Epithelial cell of esophagus (primary cell): ENCODE measurements at regions not wholly inside any gene's neighbourhood (a gene's known extent, or its start where the extent isn't known, plus 50 kb on each side); places are given as distances from the start of the nearest gene placed in this dataset.

Source experiments
- DNase-seq: peaks from one replicate; pipeline ENCODE4 v3.0.0; 2010; ENCODE audit warnings: low read depth
- H3K4me3 ChIP-seq: 2 replicates; pipeline ENCODE4 v1.5.1; 2011; ENCODE audit warnings: mild to moderate bottlenecking, low read length, control low read depth
- CTCF ChIP-seq: IDR thresholded peaks from 2 replicates; pipeline ENCODE4 v1.5.1; 2011; ENCODE audit warnings: low read depth, mild to moderate bottlenecking, low read length, control low read depth, inconsistent platforms; ENCODE audit not compliant: insufficient read depth; ENCODE audit errors: missing control alignments

GRCh38 chr5:169369130-169369529 is 68.2 kb upstream of the SLIT3 start:
- DNase-seq, result no peak
- no peak for TF ChIP-seq CTCF
- H3K4me3 ChIP-seq, result no peak overlapping the region

DNA sequence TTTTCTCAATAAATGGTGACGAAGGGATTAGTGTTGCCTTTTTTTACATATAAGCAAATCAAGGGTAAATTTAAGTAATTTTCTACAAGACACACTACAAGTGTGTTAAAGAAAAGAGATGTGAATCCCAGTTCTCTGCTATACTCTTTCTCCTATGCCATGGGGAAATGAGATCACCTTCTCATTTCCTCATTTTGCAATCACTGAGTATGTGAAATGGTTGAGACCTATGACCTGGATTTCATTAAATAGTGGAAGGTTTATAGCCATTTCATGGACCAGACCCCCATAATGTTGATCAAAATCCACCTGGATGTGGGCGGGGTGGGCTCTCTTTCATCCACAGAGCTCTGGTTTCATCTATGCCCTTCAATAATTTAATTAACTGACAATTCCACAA is 66.9 kb upstream of the SLIT3 start:
- no peak for TF ChIP-seq CTCF
- DNase-seq, result peak; percentile 64
- no peak overlapping the region for H3K4me3 ChIP-seq

GRCh38 chr5:169357291-169357690 is 56.4 kb upstream of the SLIT3 start:
- DNase-seq, result no peak
- no peak for TF ChIP-seq CTCF
- no peak overlapping the region for H3K4me3 ChIP-seq

DNA sequence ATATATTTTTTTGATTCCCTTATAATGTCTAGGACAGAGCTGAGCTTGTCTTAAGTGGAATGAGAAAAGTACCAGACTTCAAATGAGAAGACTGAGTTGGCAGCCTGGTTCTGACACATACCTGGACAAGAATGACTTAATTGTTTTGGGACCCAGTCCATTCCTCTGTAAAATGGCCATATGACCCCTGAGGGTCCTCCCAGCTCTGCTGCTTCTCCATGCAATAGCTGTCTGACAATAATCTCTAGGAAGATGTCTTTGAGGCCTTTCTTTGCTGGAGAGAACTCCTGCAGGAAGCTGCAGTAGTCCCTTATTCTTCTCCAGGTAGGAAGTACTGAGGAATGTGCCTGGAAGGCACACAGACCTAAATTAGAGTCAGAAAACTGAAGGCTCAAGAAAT is 55.9 kb upstream of the SLIT3 start:
- TF ChIP-seq CTCF, result no peak
- DNase-seq, result no peak
- no peak overlapping the region for H3K4me3 ChIP-seq

GRCh38 chr5:169356181-169356580 is 55.2 kb upstream of the SLIT3 start:
- peak; percentile 69 for DNase-seq
- TF ChIP-seq CTCF, result no peak
- H3K4me3 ChIP-seq, result no peak overlapping the region

GRCh38 chr5:169354921-169355320 is 54.0 kb upstream of the SLIT3 start:
- DNase-seq, result peak; percentile 34
- TF ChIP-seq CTCF, result no peak
- no peak overlapping the region for H3K4me3 ChIP-seq

GRCh38 chr5:169354263-169354662 is 53.3 kb upstream of the SLIT3 start:
- no peak for TF ChIP-seq CTCF

More at GRCh38 chr5:169354263-169354662, 53.3 kb upstream of the SLIT3 start:
- no peak overlapping the region for H3K4me3 ChIP-seq
- peak; percentile 71 for DNase-seq
